Right lobe of liver (tissue), 6 donors: ENCODE measurements at regions not wholly inside any gene's neighbourhood (a gene's known extent, or its start where the extent isn't known, plus 50 kb on each side); places are given as distances from the start of the nearest gene placed in this dataset.

Experiments
- ATAC-seq, 4 donors: fragments of 200-7000 bp; cut with Tn5 transposase; one replicate each; pipeline ENCODE4 v1.9.1; 2020; ENCODE audit warnings: mild to moderate bottlenecking in 4 of 4, moderate library complexity in 4 of 4
- DNase-seq, 3 donors: peaks; one replicate each; pipeline ENCODE4 v3.0.0-alpha.2; 2020
- H3K27ac ChIP-seq, 3 donors: fragments of 200-600 bp; one replicate each; pipeline ENCODE4 v1.8.0; 2022
- H3K27me3 ChIP-seq, 2 donors: fragments of 200-600 bp; one replicate each; pipeline ENCODE4 v1.8.0; 2022
- H3K36me3 ChIP-seq, 4 donors: fragments of 200-600 bp; sonication (generic) in 1 of 4; one replicate each; pipeline versions ENCODE4 v1.5.1 to v1.8.0; 2017 to 2022; ENCODE audit warnings: control low read depth in 1 of 4
- H3K4me1 ChIP-seq, 4 donors: fragments of 200-600 bp; sonication (generic) in 1 of 4; one replicate each; pipeline versions ENCODE4 v1.5.1 to v1.8.0; 2017 to 2022; ENCODE audit warnings: control low read depth in 1 of 4
- H3K4me3 ChIP-seq, 3 donors: fragments of 200-600 bp; one replicate each; pipeline ENCODE4 v1.8.0; 2022
- H3K9me3 ChIP-seq, 4 donors: fragments of 200-600 bp; sonication (generic) in 1 of 4; one replicate each; pipeline versions ENCODE4 v1.5.1 to v1.8.0; 2017 to 2022; ENCODE audit warnings: control low read depth in 1 of 4
- CTCF ChIP-seq, 4 donors: fragments of 200-600 bp in 3 of 4; fragments of 450-650 bp in 1 of 4; IDR thresholded peaks; one replicate each; pipeline versions ENCODE4 v1.5.1 to v1.8.0; 2016 to 2022; ENCODE audit warnings: antibody characterized with exemption in 4 of 4, mild to moderate bottlenecking in 2 of 4
- POLR2A ChIP-seq: fragments of 450-650 bp; IDR thresholded peaks from one replicate; pipeline ENCODE4 v1.6.1; 2017; ENCODE audit warnings: antibody characterized with exemption, mild to moderate bottlenecking
- WGBS: methylation state at CpG from one replicate; pipeline ENCODE4 v1.1.6; 2018; ENCODE audit warnings: low coverage, low lambda C conversion rate; ENCODE audit not compliant: insufficient coverage; ENCODE audit errors: missing lambda C conversion rate; 5-methylcytosine and 5-hydroxymethylcytosine counted together
- intact Hi-C, 2 donors: fragments of 100-400 bp; cut with DNase I; formaldehyde crosslinking; loops; one replicate each; pipeline versions ENCODE4 v1.11.2 to v1.14.1; 2022
- donor health status: DM: no; HTN: yes; CAD: no.
- donor health status: DM: no; HTN: no; CAD: no.
- donor health status: DM: no; HTN: no; CAD: no.
- donor health status: DM: no; HTN: yes; CAD: no.
- donor health status: DM: no; HTN: yes; CAD: no.

GRCh38 chr4:114334884-114335330 lies 263.7 kb upstream of the UGT8 start:
- WGBS: 24% methylated on average over 2 of the region's 2 CpGs
- ATAC-seq (no peak), DNase-seq (no peak)
- H3K4me3 ChIP-seq: no peak overlapping the region
- H3K36me3 ChIP-seq: no peaks in the 10 kb centered on the region
- intact Hi-C loops: no loop called here
- H3K27me3 ChIP-seq: no peaks in the 10 kb centered on the region
- no peaks in the 10 kb centered on the region for H3K9me3 ChIP-seq
- no peaks in the 10 kb centered on the region for H3K4me1 ChIP-seq
- H3K27ac ChIP-seq: no peak overlapping the region
- no peak for TF ChIP-seq CTCF (IDR thresholded peaks at IDR 0.05)
- no peak for TF ChIP-seq POLR2A

- DNase-seq (no peak), ATAC-seq (no peak)
- H3K9me3 ChIP-seq: no peaks in the 10 kb centered on the region
- H3K4me1 ChIP-seq: no peaks in the 10 kb centered on the region
- H3K36me3 ChIP-seq: no peaks in the 10 kb centered on the region
- H3K27me3 ChIP-seq: no peaks in the 10 kb centered on the region
- TF ChIP-seq POLR2A (no peak), CTCF (IDR thresholded peaks at IDR 0.05) (no peak)
- H3K4me3 ChIP-seq: no peak overlapping the region
- no peak overlapping the region for H3K27ac ChIP-seq
- intact Hi-C loops: no loop called here
These were observed 263.3 kb upstream of the UGT8 start for GRCh38 chr4:114335339-114335738.

- H3K4me1 ChIP-seq: no peaks in the 10 kb centered on the region
- H3K27me3 ChIP-seq: no peaks in the 10 kb centered on the region
- DNase-seq (no peak), ATAC-seq (no peak)
- H3K27ac ChIP-seq: no peak overlapping the region
- no peaks in the 10 kb centered on the region for H3K36me3 ChIP-seq
- no peaks in the 10 kb centered on the region for H3K9me3 ChIP-seq
- TF ChIP-seq POLR2A: no peak
- no peak overlapping the region for H3K4me3 ChIP-seq
- intact Hi-C loops: no loop called here
These were observed 255.6 kb upstream of the UGT8 start for GRCh38 chr4:114343015-114343414.

- Histone ChIP-seq H3K4me3 (no peak overlapping the region), H3K4me1 (no peaks in the 10 kb centered on the region), H3K27me3 (no peaks in the 10 kb centered on the region), H3K27ac (no peak overlapping the region), H3K9me3 (no peaks in the 10 kb centered on the region), H3K36me3 (no peaks in the 10 kb centered on the region)
- DNase-seq: no peak
- TF ChIP-seq POLR2A (no peak), CTCF (IDR thresholded peaks at IDR 0.05) (no peak)
- ATAC-seq: no peak
- intact Hi-C loops: no loop called here
- WGBS: 71% methylated on average over 2 of the region's 2 CpGs
These were observed 248.9 kb upstream of the UGT8 start for GRCh38 chr4:114349543-114350175.

- Histone ChIP-seq H3K9me3 (no peaks in the 10 kb centered on the region), H3K4me3 (no peak overlapping the region), H3K27me3 (no peaks in the 10 kb centered on the region), H3K27ac (no peak overlapping the region), H3K36me3 (no peaks in the 10 kb centered on the region), H3K4me1 (no peaks in the 10 kb centered on the region)
- ATAC-seq: no peak
- intact Hi-C loops: no loop called here
- TF ChIP-seq POLR2A (no peak), CTCF (IDR thresholded peaks at IDR 0.05) (no peak)
- no peak for DNase-seq
These were observed 239.7 kb upstream of the UGT8 start for GRCh38 chr4:114358901-114359300.
